Esophagus squamous epithelium (tissue), 5 donors: ENCODE measurements at regions not wholly inside any gene's neighbourhood (a gene's known extent, or its start where the extent isn't known, plus 50 kb on each side); places are given as distances from the start of the nearest gene placed in this dataset.
A peak's percentile ranks its signal among the peaks of the same experiment; 100 is the strongest.

Experiments
- DNase-seq: peaks from one replicate; lab custom pipeline; 2025; lab: John Stamatoyannopoulos, UW
- H3K27ac ChIP-seq, 4 donors: fragments of 200-600 bp; sonication (generic); one replicate each; pipeline ENCODE4 v1.5.1; 2016 to 2019; ENCODE audit warnings: mild to moderate bottlenecking in 1 of 4
- H3K27me3 ChIP-seq, 4 donors: fragments of 200-600 bp; sonication (generic); 1 replicate in 3 of 4; 2 replicates in 1 of 4; pipeline versions ENCODE4 v1.5.1 to v1.6.0; 2017 to 2021; ENCODE audit warnings: antibody characterized with exemption in 1 of 4
- H3K36me3 ChIP-seq, 3 donors: fragments of 200-600 bp; sonication (generic); one replicate each; pipeline ENCODE4 v1.5.1; 2016 to 2019
- H3K4me1 ChIP-seq, 3 donors: fragments of 200-600 bp; sonication (generic); one replicate each; pipeline ENCODE4 v1.5.1; 2017 to 2019
- H3K4me3 ChIP-seq, 4 donors: fragments of 200-600 bp; sonication (generic); 1 replicate in 3 of 4; 2 replicates in 1 of 4; pipeline ENCODE4 v1.5.1; 2016 to 2019; ENCODE audit warnings: mild to moderate bottlenecking in 2 of 4, moderate library complexity in 1 of 4
- H3K9me3 ChIP-seq, 3 donors: fragments of 200-600 bp; sonication (generic); one replicate each; pipeline ENCODE4 v1.5.1; 2016 to 2019
- CTCF ChIP-seq, 6 experiments: fragments of 450-650 bp in 4 of 6; fragments of 200-600 bp in 2 of 6; sonication (generic) in 2 of 6; IDR thresholded peaks; one replicate each; pipeline ENCODE4 v1.5.1; 2016 to 2019; ENCODE audit warnings: antibody characterized with exemption in 6 of 6, mild to moderate bottlenecking in 4 of 6, moderate library complexity in 4 of 6
- POLR2A ChIP-seq, 4 donors: fragments of 450-650 bp; IDR thresholded peaks; one replicate each; pipeline ENCODE4 v1.6.1; 2017; ENCODE audit warnings: antibody characterized with exemption in 4 of 4, mild to moderate bottlenecking in 4 of 4, moderate library complexity in 3 of 4
- WGBS, 2 donors: methylation state at CpG; one replicate each; pipeline ENCODE4 v1.1.5; 2018; 5-methylcytosine and 5-hydroxymethylcytosine counted together
- intact Hi-C: fragments of 100-400 bp; cut with DNase I; formaldehyde crosslinking; loops from one replicate; pipeline ENCODE4 v1.15.0; 2022
- donor health status: DM: yes; HTN: yes; CAD: no.

- intact Hi-C loops, result no loop called here
- no peak overlapping the region for H3K4me3 ChIP-seq
- TF ChIP-seq POLR2A (IDR thresholded peaks at IDR 0.05), result no peak
- TF ChIP-seq CTCF (IDR thresholded peaks at IDR 0.05), result no peak
- DNase-seq, result no peak
- H3K27ac ChIP-seq, result no peak overlapping the region
- H3K9me3 ChIP-seq, result no peaks in the 10 kb centered on the region
- 82 to 84% methylated on average over 2 of the region's 2 CpGs for WGBS, 2 donors
- H3K4me1 ChIP-seq, result peaks cover 0 to 7% (median 0%) of the 10 kb centered on the region in 3 donors
- no peaks in the 10 kb centered on the region for H3K27me3 ChIP-seq
- no peaks in the 10 kb centered on the region for H3K36me3 ChIP-seq
These were observed 156.2 kb upstream of the TP63 start for GRCh38 chr3:189474944-189475343.

GRCh38 chr3:189477614-189478013 is 153.6 kb upstream of the TP63 start:
- WGBS, 2 donors, result 96 to 100% methylated on average over 1 to 4 of the region's 5 CpGs
- Histone ChIP-seq H3K27ac (no peak overlapping the region), H3K9me3 (no peaks in the 10 kb centered on the region), H3K4me1 (peaks cover 0 to 7% (median 0%) of the 10 kb centered on the region in 3 donors), H3K4me3 (no peak overlapping the region), H3K27me3 (no peaks in the 10 kb centered on the region), H3K36me3 (no peaks in the 10 kb centered on the region)
- TF ChIP-seq POLR2A (IDR thresholded peaks at IDR 0.05) (no peak), CTCF (IDR thresholded peaks at IDR 0.05) (no peak)
- intact Hi-C loops, result no loop called here
- DNase-seq, result no peak

DNA sequence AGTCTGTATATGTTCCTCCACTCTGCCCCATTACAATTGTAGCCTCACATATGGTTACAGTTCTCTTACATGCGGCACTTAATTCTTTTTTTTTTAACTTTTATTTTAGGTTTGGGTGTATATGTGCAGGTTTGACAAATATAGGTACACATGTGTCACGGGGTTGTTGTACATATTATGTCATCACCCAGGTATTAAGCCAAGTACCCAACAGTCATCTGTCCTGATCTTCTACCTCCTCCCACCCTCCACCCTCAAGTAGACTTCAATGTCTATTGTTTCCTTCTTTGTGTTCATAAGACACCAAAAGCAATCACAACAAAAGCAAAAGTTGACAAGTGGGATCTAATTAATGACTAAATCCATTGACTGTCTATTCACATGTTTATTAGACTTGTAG is 144.6 kb upstream of the TP63 start:
- Histone ChIP-seq H3K27me3 (no peaks in the 10 kb centered on the region), H3K9me3 (no peaks in the 10 kb centered on the region), H3K4me3 (no peak overlapping the region), H3K27ac (no peak overlapping the region), H3K4me1 (peaks cover 0 to 20% (median 10%) of the 10 kb centered on the region in 3 donors), H3K36me3 (no peaks in the 10 kb centered on the region)
- 47 to 52% methylated on average over 2 of the region's 2 CpGs for WGBS, 2 donors
- intact Hi-C loops, result no loop called here
- DNase-seq, result no peak
- no peak for TF ChIP-seq POLR2A (IDR thresholded peaks at IDR 0.05)
- no peak for TF ChIP-seq CTCF (IDR thresholded peaks at IDR 0.05)

GRCh38 chr3:189488241-189488767 is 142.9 kb upstream of the TP63 start:
- Histone ChIP-seq H3K36me3 (no peaks in the 10 kb centered on the region), H3K27ac (no peak overlapping the region), H3K27me3 (no peaks in the 10 kb centered on the region), H3K4me1 (peaks cover 0 to 23% (median 10%) of the 10 kb centered on the region in 3 donors), H3K9me3 (no peaks in the 10 kb centered on the region), H3K4me3 (no peak overlapping the region)
- TF ChIP-seq POLR2A (IDR thresholded peaks at IDR 0.05) (no peak), CTCF (IDR thresholded peaks at IDR 0.05) (no peak)
- DNase-seq, result no peak
- 71 to 76% methylated on average over 6 to 7 of the region's 9 CpGs for WGBS, 2 donors
- intact Hi-C loops, result no loop called here

DNA sequence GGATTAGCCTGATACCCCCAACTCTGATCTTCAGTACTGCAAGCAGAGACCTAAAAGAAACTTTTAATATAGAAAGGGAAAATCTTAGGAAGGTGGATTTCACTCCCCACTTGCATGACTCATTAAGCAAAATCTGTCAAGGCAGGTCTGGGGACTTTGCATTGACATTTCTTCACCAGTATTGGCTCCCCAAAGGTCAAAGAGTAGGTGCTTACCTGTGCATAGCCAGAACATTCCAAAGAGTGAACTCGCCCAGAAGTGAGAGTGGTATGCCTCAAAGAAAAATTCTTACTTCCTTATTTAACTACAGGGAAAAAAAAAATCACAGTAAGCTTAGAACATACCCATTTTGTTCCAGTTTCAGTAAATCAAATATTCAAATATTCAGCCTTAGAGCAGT is 140.9 kb upstream of the TP63 start:
- peaks cover 0 to 23% (median 10%) of the 10 kb centered on the region in 3 donors for H3K4me1 ChIP-seq
- no peak for DNase-seq
- intact Hi-C loops, result no loop called here
- H3K9me3 ChIP-seq, result no peaks in the 10 kb centered on the region
- no peak overlapping the region for H3K4me3 ChIP-seq
- WGBS, 2 donors, result 39 to 61% methylated on average over 1 of the region's 1 CpG
- H3K27me3 ChIP-seq, result no peaks in the 10 kb centered on the region
- TF ChIP-seq CTCF (IDR thresholded peaks at IDR 0.05) (no peak), POLR2A (IDR thresholded peaks at IDR 0.05) (no peak)
- H3K36me3 ChIP-seq, result no peaks in the 10 kb centered on the region
- H3K27ac ChIP-seq, result peak overlapping the region; percentile 68 to 81 (median 74)
